ENCODE measurements at regions not wholly inside any gene's neighbourhood (a gene's known extent, or its start where the extent isn't known, plus 50 kb on each side); places are given as distances from the start of the nearest gene placed in this dataset.

GRCh38 chr10:9253121-9253520 lies 1198.6 kb downstream of the GATA3 start (continued):
- TF ChIP-seq, protein P1, sequence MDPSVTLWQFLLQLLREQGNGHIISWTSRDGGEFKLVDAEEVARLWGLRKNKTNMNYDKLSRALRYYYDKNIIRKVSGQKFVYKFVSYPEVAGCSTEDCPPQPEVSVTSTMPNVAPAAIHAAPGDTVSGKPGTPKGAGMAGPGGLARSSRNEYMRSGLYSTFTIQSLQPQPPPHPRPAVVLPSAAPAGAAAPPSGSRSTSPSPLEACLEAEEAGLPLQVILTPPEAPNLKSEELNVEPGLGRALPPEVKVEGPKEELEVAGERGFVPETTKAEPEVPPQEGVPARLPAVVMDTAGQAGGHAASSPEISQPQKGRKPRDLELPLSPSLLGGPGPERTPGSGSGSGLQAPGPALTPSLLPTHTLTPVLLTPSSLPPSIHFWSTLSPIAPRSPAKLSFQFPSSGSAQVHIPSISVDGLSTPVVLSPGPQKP (IDR thresholded peaks at IDR 0.05; ENCODE audit: low read depth, low read length) = no peak
- TF ChIP-seq ZBTB40 (IDR thresholded peaks at IDR 0.05; ENCODE audit: borderline replicate concordance) = no peak
- no peak for TF ChIP-seq CBFB (IDR thresholded peaks at IDR 0.05; ENCODE audit: low read depth)
- TF ChIP-seq EZH2 (IDR thresholded peaks at IDR 0.05; ENCODE audit: borderline replicate concordance, control insufficient read depth, low read depth, low read length) = no peak
- no peak for TF ChIP-seq TARDBP (IDR thresholded peaks at IDR 0.05; ENCODE audit: borderline replicate concordance)

- Histone ChIP-seq H3K27ac (ENCODE audit: control insufficient read depth, insufficient read depth) (no peak overlapping the region), H3K9me3 (replicated peaks; ENCODE audit: control insufficient read depth, insufficient read depth, low read length) (no peaks in the 10 kb centered on the region), H4K20me1 (ENCODE audit: control insufficient read depth, insufficient read depth) (no peaks in the 10 kb centered on the region), H3K4me1 (ENCODE audit: control insufficient read depth, insufficient read depth, low read length) (no peaks in the 10 kb centered on the region), H3K36me3 (ENCODE audit: control insufficient read depth in 2 of 2, insufficient read depth in 2 of 2, low read length in 1 of 2) (no peaks in the 10 kb centered on the region), H2AFZ (ENCODE audit: control insufficient read depth, low read depth, low read length) (no peak overlapping the region), H3K27me3 (replicated peaks in 1 of 2; ENCODE audit: control insufficient read depth in 2 of 2, insufficient read depth in 2 of 2, low read length in 1 of 2) (no peaks in the 10 kb centered on the region), H3K4me2 (ENCODE audit: control insufficient read depth, insufficient read depth) (no peak overlapping the region), H3K9ac (ENCODE audit: control insufficient read depth, insufficient read depth, low read length) (no peak overlapping the region), H3K4me3 (no peak overlapping the region), H3K79me2 (ENCODE audit: control insufficient read depth, insufficient read depth, low read length) (no peaks in the 10 kb centered on the region)
- RAD21 ChIA-PET (ENCODE audit: unreplicated experiment) = no interaction called here
- no peak for ATAC-seq
- CTCF ChIA-PET = no interaction called here
- DNase-seq (ENCODE audit: low read depth, low spot score) = no peak
- FAIRE-seq = no peak
- WGBS (ENCODE audit: insufficient coverage, insufficient replicate concordance, low lambda C conversion rate, missing lambda C conversion rate) = 4% methylated on average over 2 of the region's 2 CpGs
- SMC1A ChIA-PET (ENCODE audit: uncharacterized antibody, unreplicated experiment) = no interaction called here
- intact Hi-C loops (cut with micrococcal nuclease; ENCODE audit: unreplicated experiment) (no loop called here), in situ Hi-C loops (cut with MboI) (no loop called here)
- POLR2A ChIA-PET = no interaction called here
- BruUV-seq (replicated peaks) = no TSS peak
- TF ChIP-seq WRNIP1 (IDR thresholded peaks at IDR 0.05; ENCODE audit: borderline replicate concordance, low read depth, low read length) (no peak), TBL1XR1 (IDR thresholded peaks at IDR 0.05; ENCODE audit: low read depth, low read length) (no peak), RBBP5 (conservative IDR thresholded peaks at IDR 0.05) (no peak), IRF3 (IDR thresholded peaks at IDR 0.05) (no peak)
- TF ChIP-seq, protein P2, sequence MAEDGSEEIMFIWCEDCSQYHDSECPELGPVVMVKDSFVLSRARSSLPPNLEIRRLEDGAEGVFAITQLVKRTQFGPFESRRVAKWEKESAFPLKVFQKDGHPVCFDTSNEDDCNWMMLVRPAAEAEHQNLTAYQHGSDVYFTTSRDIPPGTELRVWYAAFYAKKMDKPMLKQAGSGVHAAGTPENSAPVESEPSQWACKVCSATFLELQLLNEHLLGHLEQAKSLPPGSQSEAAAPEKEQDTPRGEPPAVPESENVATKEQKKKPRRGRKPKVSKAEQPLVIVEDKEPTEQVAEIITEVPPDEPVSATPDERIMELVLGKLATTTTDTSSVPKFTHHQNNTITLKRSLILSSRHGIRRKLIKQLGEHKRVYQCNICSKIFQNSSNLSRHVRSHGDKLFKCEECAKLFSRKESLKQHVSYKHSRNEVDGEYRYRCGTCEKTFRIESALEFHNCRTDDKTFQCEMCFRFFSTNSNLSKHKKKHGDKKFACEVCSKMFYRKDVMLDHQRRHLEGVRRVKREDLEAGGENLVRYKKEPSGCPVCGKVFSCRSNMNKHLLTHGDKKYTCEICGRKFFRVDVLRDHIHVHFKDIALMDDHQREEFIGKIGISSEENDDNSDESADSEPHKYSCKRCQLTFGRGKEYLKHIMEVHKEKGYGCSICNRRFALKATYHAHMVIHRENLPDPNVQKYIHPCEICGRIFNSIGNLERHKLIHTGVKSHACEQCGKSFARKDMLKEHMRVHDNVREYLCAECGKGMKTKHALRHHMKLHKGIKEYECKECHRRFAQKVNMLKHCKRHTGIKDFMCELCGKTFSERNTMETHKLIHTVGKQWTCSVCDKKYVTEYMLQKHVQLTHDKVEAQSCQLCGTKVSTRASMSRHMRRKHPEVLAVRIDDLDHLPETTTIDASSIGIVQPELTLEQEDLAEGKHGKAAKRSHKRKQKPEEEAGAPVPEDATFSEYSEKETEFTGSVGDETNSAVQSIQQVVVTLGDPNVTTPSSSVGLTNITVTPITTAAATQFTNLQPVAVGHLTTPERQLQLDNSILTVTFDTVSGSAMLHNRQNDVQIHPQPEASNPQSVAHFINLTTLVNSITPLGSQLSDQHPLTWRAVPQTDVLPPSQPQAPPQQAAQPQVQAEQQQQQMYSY (CRISPR knock-in tag; IDR thresholded peaks at IDR 0.05) = no peak
Observed at GRCh38 chr10:9254353-9254752, 1199.9 kb downstream of the GATA3 start.
